Osteocyte (in vitro differentiated cells): ENCODE measurements at regions not wholly inside any gene's neighbourhood (a gene's known extent, or its start where the extent isn't known, plus 50 kb on each side); places are given as distances from the start of the nearest gene placed in this dataset.

Experiments used
- DNase-seq: peaks from one replicate; pipeline ENCODE4 v3.0.0; 2021; ENCODE audit warnings: mixed read lengths; ENCODE audit not compliant: unreplicated experiment; ENCODE audit errors: extremely low spot score
- H3K27ac Mint-ChIP-seq: one replicate; pipeline ENCODE4 v1.8.0; 2021; ENCODE audit warnings: mild to moderate bottlenecking, mixed read lengths; ENCODE audit not compliant: unreplicated experiment
- H3K27me3 Mint-ChIP-seq: one replicate; pipeline ENCODE4 v1.8.0; 2021; ENCODE audit warnings: mixed read lengths; ENCODE audit not compliant: unreplicated experiment
- H3K36me3 Mint-ChIP-seq: one replicate; pipeline ENCODE4 v1.8.0; 2021; ENCODE audit warnings: mixed read lengths; ENCODE audit not compliant: unreplicated experiment
- H3K4me1 Mint-ChIP-seq: one replicate; pipeline ENCODE4 v1.8.0; 2021; ENCODE audit warnings: mixed read lengths; ENCODE audit not compliant: unreplicated experiment
- H3K4me3 Mint-ChIP-seq: one replicate; pipeline ENCODE4 v1.8.0; 2021; ENCODE audit warnings: mild to moderate bottlenecking, moderate library complexity, mixed read lengths; ENCODE audit not compliant: unreplicated experiment
- H3K9me3 Mint-ChIP-seq: one replicate; pipeline ENCODE4 v1.8.0; 2021; ENCODE audit warnings: mixed read lengths; ENCODE audit not compliant: unreplicated experiment
- TF ChIP-seq, protein P1 (sequence below): fragments of 200-600 bp; sonication (generic); IDR thresholded peaks from 2 replicates; pipeline ENCODE4 v1.5.0; 2021; ENCODE audit warnings: antibody characterized with exemption, mild to moderate bottlenecking, moderate library complexity

DNA sequence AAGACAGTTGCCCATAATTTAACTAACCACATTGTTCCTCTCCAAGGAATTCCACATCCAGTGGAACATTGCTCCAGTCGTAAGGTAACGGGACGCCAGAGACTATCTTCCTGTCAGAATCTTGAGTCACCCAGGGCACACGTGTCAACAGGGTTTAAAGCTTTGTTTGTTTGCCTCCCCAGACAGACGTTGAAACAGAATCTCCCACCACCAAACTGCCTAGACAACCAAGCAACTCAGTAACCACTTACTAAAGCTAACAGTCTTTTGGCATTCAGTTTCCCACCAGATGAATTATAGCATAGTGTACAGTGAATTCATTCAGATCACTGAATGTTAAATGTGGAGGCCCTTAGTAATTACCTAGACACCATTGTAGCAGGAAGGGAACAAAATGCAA is 439.5 kb downstream of the PLPP3 start:
- TF ChIP-seq, protein P1, sequence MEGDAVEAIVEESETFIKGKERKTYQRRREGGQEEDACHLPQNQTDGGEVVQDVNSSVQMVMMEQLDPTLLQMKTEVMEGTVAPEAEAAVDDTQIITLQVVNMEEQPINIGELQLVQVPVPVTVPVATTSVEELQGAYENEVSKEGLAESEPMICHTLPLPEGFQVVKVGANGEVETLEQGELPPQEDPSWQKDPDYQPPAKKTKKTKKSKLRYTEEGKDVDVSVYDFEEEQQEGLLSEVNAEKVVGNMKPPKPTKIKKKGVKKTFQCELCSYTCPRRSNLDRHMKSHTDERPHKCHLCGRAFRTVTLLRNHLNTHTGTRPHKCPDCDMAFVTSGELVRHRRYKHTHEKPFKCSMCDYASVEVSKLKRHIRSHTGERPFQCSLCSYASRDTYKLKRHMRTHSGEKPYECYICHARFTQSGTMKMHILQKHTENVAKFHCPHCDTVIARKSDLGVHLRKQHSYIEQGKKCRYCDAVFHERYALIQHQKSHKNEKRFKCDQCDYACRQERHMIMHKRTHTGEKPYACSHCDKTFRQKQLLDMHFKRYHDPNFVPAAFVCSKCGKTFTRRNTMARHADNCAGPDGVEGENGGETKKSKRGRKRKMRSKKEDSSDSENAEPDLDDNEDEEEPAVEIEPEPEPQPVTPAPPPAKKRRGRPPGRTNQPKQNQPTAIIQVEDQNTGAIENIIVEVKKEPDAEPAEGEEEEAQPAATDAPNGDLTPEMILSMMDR: no peak
- no peak for DNase-seq
- no peak overlapping the region for H3K4me3 Mint-ChIP-seq
- H3K9me3 Mint-ChIP-seq: no peaks in the 10 kb centered on the region
- peaks cover 24% of the 10 kb centered on the region for H3K4me1 Mint-ChIP-seq
- H3K27me3 Mint-ChIP-seq: no peaks in the 10 kb centered on the region
- H3K36me3 Mint-ChIP-seq: peaks cover 1% of the 10 kb centered on the region
- no peak overlapping the region for H3K27ac Mint-ChIP-seq

DNA sequence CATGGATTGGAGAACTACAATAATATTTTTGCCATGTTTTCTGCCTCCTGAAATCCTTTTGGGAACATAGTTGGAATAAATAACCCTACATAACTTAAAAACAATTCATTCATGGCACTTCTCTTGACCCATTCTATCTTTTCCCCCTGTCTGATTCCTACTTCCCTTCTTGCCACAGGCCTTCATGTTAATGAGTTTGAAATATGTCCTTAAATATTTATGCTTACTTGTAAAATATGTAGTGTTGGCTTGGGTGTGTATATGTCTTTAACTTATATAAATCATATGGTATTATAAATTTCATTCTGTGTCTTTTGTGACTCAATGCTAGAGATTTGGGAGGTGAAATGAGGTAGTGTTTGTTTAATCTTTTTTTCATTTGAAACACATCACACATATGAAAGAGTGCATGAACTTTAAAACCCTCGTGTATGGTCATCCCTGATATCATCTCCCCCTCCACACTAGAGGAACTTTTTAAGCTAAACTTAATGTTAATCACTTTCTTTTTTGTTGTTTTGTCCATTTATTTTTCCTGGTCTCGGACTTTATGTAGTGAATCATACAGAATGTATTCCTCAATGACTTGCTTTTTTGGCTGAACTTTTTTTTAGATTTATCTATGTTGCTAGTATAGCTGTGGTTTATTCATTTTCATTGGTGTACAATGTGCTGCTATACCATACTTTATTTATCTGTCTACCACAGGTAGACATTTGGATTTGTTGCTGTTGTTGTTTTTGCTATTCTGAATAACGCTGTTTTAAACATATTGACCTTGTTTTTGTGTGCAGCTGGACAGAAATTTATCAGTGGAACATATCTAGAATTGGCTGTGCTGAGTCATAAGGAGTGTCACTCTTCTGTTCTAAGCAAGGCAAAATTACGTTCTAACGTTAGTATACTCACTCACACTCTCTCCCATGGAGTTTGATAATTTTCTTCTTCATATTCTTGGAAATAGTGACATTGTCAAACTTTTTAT is 441.6 kb downstream of the PLPP3 start:
- DNase-seq: no peak
- no peaks in the 10 kb centered on the region for H3K36me3 Mint-ChIP-seq
- TF ChIP-seq, protein P1: no peak
- no peak overlapping the region for H3K4me3 Mint-ChIP-seq
- H3K27ac Mint-ChIP-seq: peak overlapping the region; percentile 88
- no peaks in the 10 kb centered on the region for H3K9me3 Mint-ChIP-seq
- H3K4me1 Mint-ChIP-seq: peaks cover 24% of the 10 kb centered on the region
- no peaks in the 10 kb centered on the region for H3K27me3 Mint-ChIP-seq

DNA sequence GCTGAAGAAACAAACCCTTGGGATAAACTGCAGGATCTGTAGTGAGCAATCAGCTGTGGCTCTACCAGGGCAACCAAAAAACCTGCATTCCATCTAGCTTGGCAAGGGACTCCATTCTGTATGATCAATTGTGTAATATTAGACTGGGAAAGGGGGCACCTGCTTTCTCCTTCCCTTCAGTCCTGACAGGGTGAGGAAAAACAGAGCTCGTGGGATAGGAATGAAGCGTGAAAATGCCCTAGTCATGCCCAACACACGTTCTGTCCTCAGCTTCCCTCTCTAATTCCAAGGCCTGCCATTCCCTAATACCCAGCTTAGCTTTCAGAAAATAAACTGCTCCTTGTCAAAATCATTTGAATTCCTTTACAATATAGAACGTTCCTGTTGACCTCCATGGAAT is 442.3 kb downstream of the PLPP3 start:
- peak overlapping the region; percentile 88 for H3K27ac Mint-ChIP-seq
- no peak overlapping the region for H3K4me3 Mint-ChIP-seq
- TF ChIP-seq, protein P1: no peak
- no peak for DNase-seq
- no peaks in the 10 kb centered on the region for H3K9me3 Mint-ChIP-seq
- no peaks in the 10 kb centered on the region for H3K36me3 Mint-ChIP-seq
- H3K27me3 Mint-ChIP-seq: no peaks in the 10 kb centered on the region
- peaks cover 24% of the 10 kb centered on the region for H3K4me1 Mint-ChIP-seq

DNA sequence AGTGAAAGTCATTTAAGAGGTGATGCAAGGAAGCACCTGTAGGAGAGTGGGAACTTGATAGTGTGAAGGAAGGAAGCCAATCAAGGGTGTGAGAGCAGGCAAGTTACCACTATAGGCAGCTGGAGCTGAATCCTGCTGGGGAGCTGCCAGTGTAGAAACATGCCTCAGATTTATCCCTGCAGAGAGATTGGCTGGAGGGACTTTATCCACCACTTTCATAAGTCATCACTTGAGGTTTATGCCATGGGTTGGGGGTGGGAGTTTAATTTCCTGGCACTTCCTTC is 443.6 kb downstream of the PLPP3 start:
- no peak overlapping the region for H3K27ac Mint-ChIP-seq

More for the DNA sequence above, 443.6 kb downstream of the PLPP3 start:
- Mint-ChIP-seq H3K4me3 (no peak overlapping the region), H3K9me3 (no peaks in the 10 kb centered on the region), H3K36me3 (no peaks in the 10 kb centered on the region), H3K27me3 (no peaks in the 10 kb centered on the region), H3K4me1 (peaks cover 24% of the 10 kb centered on the region)
- no peak for DNase-seq
- TF ChIP-seq, protein P1: no peak
